Common myeloid progenitor, CD34-positive (primary cell): ENCODE measurements at regions not wholly inside any gene's neighbourhood (a gene's known extent, or its start where the extent isn't known, plus 50 kb on each side); places are given as distances from the start of the nearest gene placed in this dataset.

Experiments
- CTCF ChIA-PET: fragments of 350-600 bp; sonication (Branson Sonifier 250); formaldehyde crosslinking; loops from one replicate; lab custom pipeline; 2021; ENCODE audit warnings: antibody characterized with exemption; lab: Charles Lee
- POLR2A ChIA-PET: fragments of 350-600 bp; sonication (Branson Sonifier 250); formaldehyde crosslinking; loops from one replicate; lab custom pipeline; 2021; ENCODE audit warnings: antibody characterized with exemption; lab: Charles Lee
- DNase-seq, 3 donors: peaks; one replicate each; pipeline versions ENCODE4 v3.0.0 to v3.0.0-alpha.2; 2013
- H3K27ac ChIP-seq, 2 experiments: 1 replicate in 1 of 2; 2 replicates in 1 of 2; pipeline ENCODE4 v1.7.0; 2013; ENCODE audit warnings: inconsistent platforms in 2 of 2, low read length in 2 of 2, mild to moderate bottlenecking in 2 of 2, low read depth in 1 of 2, moderate library complexity in 1 of 2; ENCODE audit not compliant: severe bottlenecking in 2 of 2, insufficient read depth in 1 of 2, poor library complexity in 1 of 2
- H3K27me3 ChIP-seq, 5 experiments: replicated peaks in 2 of 5; 1 replicate in 3 of 5; 2 replicates in 2 of 5; pipeline versions ENCODE4 v1.6.1 to v1.7.0; 2013; ENCODE audit warnings: low read length in 4 of 5, mild to moderate bottlenecking in 2 of 5, moderate library complexity in 2 of 5, inconsistent platforms in 1 of 5; ENCODE audit not compliant: insufficient read depth in 5 of 5, control insufficient read depth in 4 of 5
- H3K36me3 ChIP-seq, 4 experiments: 1 replicate in 2 of 4; 2 replicates in 2 of 4; pipeline versions ENCODE4 v1.6.1 to v1.7.0; 2013; ENCODE audit warnings: low read length in 3 of 4, control low read depth in 1 of 4, mild to moderate bottlenecking in 1 of 4; ENCODE audit not compliant: control insufficient read depth in 4 of 4, insufficient read depth in 4 of 4
- H3K4me1 ChIP-seq, 4 experiments: 1 replicate in 3 of 4; 2 replicates in 1 of 4; pipeline versions ENCODE4 v1.6.1 to v1.7.1; 2013; ENCODE audit warnings: low read length in 3 of 4, mild to moderate bottlenecking in 3 of 4, control low read depth in 1 of 4, inconsistent platforms in 1 of 4, moderate library complexity in 1 of 4; ENCODE audit not compliant: control insufficient read depth in 4 of 4, insufficient read depth in 4 of 4; ENCODE audit errors: control extremely low read depth in 1 of 4
- H3K4me3 ChIP-seq, 7 experiments: 1 replicate in 4 of 7; 2 replicates in 3 of 7; pipeline versions ENCODE4 v1.5.1 to v1.7.0; 2013; ENCODE audit warnings: mild to moderate bottlenecking in 7 of 7, low read length in 6 of 7, moderate library complexity in 6 of 7, inconsistent platforms in 2 of 7, low read depth in 2 of 7, control low read depth in 1 of 7; ENCODE audit not compliant: insufficient read depth in 4 of 7, control insufficient read depth in 1 of 7; ENCODE audit errors: extremely low read depth in 1 of 7
- H3K9me3 ChIP-seq, 5 experiments: 1 replicate in 4 of 5; 2 replicates in 1 of 5; pipeline versions ENCODE4 v1.6.1 to v1.7.1; 2013; ENCODE audit warnings: low read length in 4 of 5, mild to moderate bottlenecking in 2 of 5, inconsistent platforms in 1 of 5, low read depth in 1 of 5, moderate library complexity in 1 of 5; ENCODE audit not compliant: control insufficient read depth in 4 of 5, insufficient read depth in 2 of 5; ENCODE audit errors: control extremely low read depth in 1 of 5

DNA sequence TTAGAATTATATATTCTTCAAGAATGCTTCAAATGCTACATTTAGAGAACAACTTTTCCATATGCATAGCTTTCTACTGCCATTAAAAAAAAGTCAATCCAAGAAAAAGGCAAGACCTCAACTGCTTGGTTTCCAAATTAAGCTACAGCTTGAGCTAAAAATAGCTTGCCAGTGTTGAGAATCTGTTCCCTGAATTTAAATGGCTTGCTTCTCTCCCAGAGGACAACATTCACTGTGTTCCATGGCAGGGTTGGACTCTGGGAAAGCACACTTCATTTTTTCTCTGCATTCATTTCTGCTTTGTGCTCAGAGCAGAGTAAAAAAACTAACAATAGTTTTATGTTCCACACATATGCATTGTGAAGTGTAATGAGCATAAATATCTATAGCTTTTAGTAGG, 50.3 kb upstream of the ACTL6A start:
- H3K4me3 ChIP-seq: no peak overlapping the region
- no peaks in the 10 kb centered on the region for H3K27me3 ChIP-seq
- H3K4me1 ChIP-seq: no peaks in the 10 kb centered on the region
- CTCF ChIA-PET: no interaction called here
- no peaks in the 10 kb centered on the region for H3K36me3 ChIP-seq
- no peak for DNase-seq
- no peaks in the 10 kb centered on the region for H3K9me3 ChIP-seq
- H3K27ac ChIP-seq: no peak overlapping the region
- POLR2A ChIA-PET: no interaction called here
